ENCODE measurements at regions not wholly inside any gene's neighbourhood (a gene's known extent, or its start where the extent isn't known, plus 50 kb on each side); places are given as distances from the start of the nearest gene placed in this dataset.

- Mint-ChIP-seq H3K36me3 (ENCODE audit: insufficient read depth) (no peaks in the 10 kb centered on the region), H3K9me3 (ENCODE audit: low read depth) (no peaks in the 10 kb centered on the region), H3K4me3 (ENCODE audit: low read depth) (no peak overlapping the region), H3K4me1 (ENCODE audit: low read depth) (peaks cover 6% of the 10 kb centered on the region), H3K27me3 (peaks cover 50% of the 10 kb centered on the region), H3K27ac (no peak overlapping the region)
- DNase-seq (ENCODE audit: low spot score, unreplicated experiment): no peak
- TF ChIP-seq, protein P1, sequence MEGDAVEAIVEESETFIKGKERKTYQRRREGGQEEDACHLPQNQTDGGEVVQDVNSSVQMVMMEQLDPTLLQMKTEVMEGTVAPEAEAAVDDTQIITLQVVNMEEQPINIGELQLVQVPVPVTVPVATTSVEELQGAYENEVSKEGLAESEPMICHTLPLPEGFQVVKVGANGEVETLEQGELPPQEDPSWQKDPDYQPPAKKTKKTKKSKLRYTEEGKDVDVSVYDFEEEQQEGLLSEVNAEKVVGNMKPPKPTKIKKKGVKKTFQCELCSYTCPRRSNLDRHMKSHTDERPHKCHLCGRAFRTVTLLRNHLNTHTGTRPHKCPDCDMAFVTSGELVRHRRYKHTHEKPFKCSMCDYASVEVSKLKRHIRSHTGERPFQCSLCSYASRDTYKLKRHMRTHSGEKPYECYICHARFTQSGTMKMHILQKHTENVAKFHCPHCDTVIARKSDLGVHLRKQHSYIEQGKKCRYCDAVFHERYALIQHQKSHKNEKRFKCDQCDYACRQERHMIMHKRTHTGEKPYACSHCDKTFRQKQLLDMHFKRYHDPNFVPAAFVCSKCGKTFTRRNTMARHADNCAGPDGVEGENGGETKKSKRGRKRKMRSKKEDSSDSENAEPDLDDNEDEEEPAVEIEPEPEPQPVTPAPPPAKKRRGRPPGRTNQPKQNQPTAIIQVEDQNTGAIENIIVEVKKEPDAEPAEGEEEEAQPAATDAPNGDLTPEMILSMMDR (IDR thresholded peaks at IDR 0.05; ENCODE audit: unreplicated experiment): no peak
Measured at GRCh38 chr15:88326924-88327323, 70.4 kb upstream of the NTRK3 start.

DNA sequence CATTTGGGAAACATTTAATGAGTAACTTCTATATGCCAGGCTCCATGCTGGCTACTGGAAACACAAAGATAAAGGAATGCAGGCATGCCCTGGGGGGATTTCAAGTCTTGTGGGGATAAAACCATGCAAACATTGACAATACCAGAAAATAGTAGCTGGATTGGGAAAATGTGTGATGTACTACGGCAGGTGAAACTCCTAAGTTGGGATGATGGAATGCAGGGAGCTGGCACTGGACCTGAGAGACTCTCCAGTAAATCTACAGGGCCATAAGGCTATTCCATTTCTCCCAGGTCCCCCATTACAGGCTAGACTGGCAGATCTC is 68.2 kb upstream of the NTRK3 start:
- H3K4me3 Mint-ChIP-seq (ENCODE audit: low read depth): no peak overlapping the region
- no peak overlapping the region for H3K27ac Mint-ChIP-seq
- DNase-seq (ENCODE audit: low spot score, unreplicated experiment): no peak
- peaks cover 4% of the 10 kb centered on the region for H3K9me3 Mint-ChIP-seq (ENCODE audit: low read depth)
- peaks cover 1% of the 10 kb centered on the region for H3K36me3 Mint-ChIP-seq (ENCODE audit: insufficient read depth)
- peaks cover 6% of the 10 kb centered on the region for H3K4me1 Mint-ChIP-seq (ENCODE audit: low read depth)
- H3K27me3 Mint-ChIP-seq: peaks cover 52% of the 10 kb centered on the region
- TF ChIP-seq, protein P1 (IDR thresholded peaks at IDR 0.05; ENCODE audit: unreplicated experiment): no peak

DNA sequence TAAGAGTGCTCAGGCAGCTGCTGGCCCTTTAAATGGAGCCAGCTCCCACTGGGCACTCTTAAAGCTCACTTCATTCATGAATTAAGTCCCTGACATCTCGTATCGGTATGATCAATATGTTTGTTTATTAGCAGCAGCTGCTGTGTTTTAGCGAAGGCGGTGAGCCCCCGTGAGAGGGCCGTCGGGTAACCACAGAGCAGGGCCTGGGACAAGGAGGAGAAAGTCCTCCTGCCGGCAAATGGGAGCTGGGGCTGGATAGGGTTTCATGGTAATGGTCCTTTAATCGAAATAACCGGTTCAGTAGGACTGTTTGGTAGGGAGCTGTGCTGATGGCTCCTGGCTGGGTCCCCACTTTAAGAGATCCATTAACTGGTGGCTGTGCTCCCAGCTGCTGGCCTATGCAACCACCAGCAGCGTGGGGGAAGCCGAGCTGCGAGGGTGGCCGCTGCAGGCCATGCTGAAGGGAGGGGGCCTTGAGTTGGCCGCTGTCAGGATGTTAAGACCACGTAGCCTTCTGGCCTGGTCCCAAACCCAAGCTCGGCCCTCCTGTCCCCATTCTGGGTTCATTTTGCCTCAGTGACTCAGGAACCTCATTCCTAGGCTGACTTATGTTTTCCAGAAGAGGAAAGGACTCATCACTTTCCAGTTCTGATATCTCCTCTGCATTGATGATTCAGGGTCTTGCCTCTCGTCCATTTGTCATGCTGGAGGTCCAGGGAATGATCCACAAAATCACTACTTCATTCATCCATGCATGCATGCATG is 67.6 kb upstream of the NTRK3 start:
- Mint-ChIP-seq H3K9me3 (ENCODE audit: low read depth) (peaks cover 4% of the 10 kb centered on the region), H3K36me3 (ENCODE audit: insufficient read depth) (peaks cover 1% of the 10 kb centered on the region), H3K27ac (peak overlapping the region; percentile 47), H3K27me3 (peaks cover 49% of the 10 kb centered on the region), H3K4me1 (ENCODE audit: low read depth) (peaks cover 6% of the 10 kb centered on the region), H3K4me3 (ENCODE audit: low read depth) (no peak overlapping the region)
- no peak for DNase-seq (ENCODE audit: low spot score, unreplicated experiment)
- TF ChIP-seq, protein P1 (IDR thresholded peaks at IDR 0.05; ENCODE audit: unreplicated experiment): no peak

GRCh38 chr15:88323468-88323867 is 66.9 kb upstream of the NTRK3 start:
- TF ChIP-seq, protein P1 (IDR thresholded peaks at IDR 0.05; ENCODE audit: unreplicated experiment): no peak
- peaks cover 44% of the 10 kb centered on the region for H3K27me3 Mint-ChIP-seq
- H3K4me3 Mint-ChIP-seq (ENCODE audit: low read depth): no peak overlapping the region
- peaks cover 1% of the 10 kb centered on the region for H3K36me3 Mint-ChIP-seq (ENCODE audit: insufficient read depth)
- peaks cover 6% of the 10 kb centered on the region for H3K4me1 Mint-ChIP-seq (ENCODE audit: low read depth)
- DNase-seq (ENCODE audit: low spot score, unreplicated experiment): no peak
- H3K9me3 Mint-ChIP-seq (ENCODE audit: low read depth): peaks cover 4% of the 10 kb centered on the region
- no peak overlapping the region for H3K27ac Mint-ChIP-seq

DNA sequence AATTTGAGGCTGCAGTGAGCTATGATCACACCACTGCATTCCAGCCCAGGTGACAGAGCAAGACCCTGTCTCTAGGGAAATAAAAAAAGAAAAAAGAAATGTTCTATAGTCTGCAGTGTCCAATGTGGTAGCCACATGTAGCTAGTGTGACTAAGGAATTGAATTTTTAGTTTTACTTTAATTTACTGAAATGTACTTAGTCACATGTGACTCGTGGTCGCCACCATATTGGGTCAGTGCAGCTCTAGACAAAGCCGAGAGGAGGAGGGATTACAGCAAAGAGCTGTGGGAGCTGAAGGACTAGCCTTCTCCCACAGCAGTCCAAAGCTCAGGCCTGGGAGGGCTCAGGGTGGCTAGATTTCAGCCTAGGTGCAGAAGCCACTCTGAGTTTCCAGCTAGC is 65.9 kb upstream of the NTRK3 start:
- H3K9me3 Mint-ChIP-seq (ENCODE audit: low read depth): peaks cover 4% of the 10 kb centered on the region
- TF ChIP-seq, protein P1 (IDR thresholded peaks at IDR 0.05; ENCODE audit: unreplicated experiment): no peak
- H3K27me3 Mint-ChIP-seq: peaks cover 38% of the 10 kb centered on the region
- no peak overlapping the region for H3K27ac Mint-ChIP-seq
- H3K4me1 Mint-ChIP-seq (ENCODE audit: low read depth): peaks cover 6% of the 10 kb centered on the region
- no peak overlapping the region for H3K4me3 Mint-ChIP-seq (ENCODE audit: low read depth)
- H3K36me3 Mint-ChIP-seq (ENCODE audit: insufficient read depth): peaks cover 1% of the 10 kb centered on the region
- no peak for DNase-seq (ENCODE audit: low spot score, unreplicated experiment)

Measured in progenitor cell of endocrine pancreas (in vitro differentiated cells).